Astrocyte (in vitro differentiated cells and primary cell): ENCODE measurements at regions not wholly inside any gene's neighbourhood (a gene's known extent, or its start where the extent isn't known, plus 50 kb on each side); places are given as distances from the start of the nearest gene placed in this dataset.
A peak's percentile ranks its signal among the peaks of the same experiment; 100 is the strongest.

ENCODE experiments used
- DNase-seq: peaks from one replicate; pipeline ENCODE4 v3.0.0-alpha.2; 2010; ENCODE audit warnings: low read depth
- FAIRE-seq: peaks from 2 replicates; lab custom pipeline; 2011; peaks lifted over from hg19 to GRCh38; lab: Jason Lieb, UNC
- H2AFZ ChIP-seq: 2 replicates; pipeline ENCODE4 v1.6.0; 2012; ENCODE audit warnings: low read depth, low read length, inconsistent platforms
- H3K27ac ChIP-seq: 2 replicates; pipeline ENCODE4 v1.5.1; 2011; ENCODE audit warnings: low read depth, low read length, inconsistent platforms
- H3K27me3 ChIP-seq: 2 replicates; pipeline ENCODE4 v1.6.0; 2011; ENCODE audit warnings: low read length, inconsistent platforms; ENCODE audit not compliant: insufficient read depth
- H3K36me3 ChIP-seq: 2 replicates; pipeline ENCODE4 v1.5.1; 2011; ENCODE audit warnings: low read length, inconsistent platforms; ENCODE audit not compliant: insufficient read depth
- H3K4me1 ChIP-seq: 2 replicates; pipeline ENCODE4 v1.5.1; 2011; ENCODE audit warnings: low read length, inconsistent platforms; ENCODE audit not compliant: insufficient read depth
- H3K4me2 ChIP-seq: 2 replicates; pipeline ENCODE4 v1.6.0; 2012; ENCODE audit warnings: low read length, inconsistent platforms
- H3K4me3 ChIP-seq: 2 replicates; pipeline ENCODE4 v1.5.1; 2011; ENCODE audit warnings: low read depth, mild to moderate bottlenecking, low read length, inconsistent platforms; ENCODE audit not compliant: insufficient read depth
- H3K79me2 ChIP-seq: 2 replicates; pipeline ENCODE4 v1.6.0; 2012; ENCODE audit warnings: mild to moderate bottlenecking, low read length, inconsistent platforms; ENCODE audit not compliant: insufficient read depth
- H3K9ac ChIP-seq: 2 replicates; pipeline ENCODE4 v1.6.0; 2012; ENCODE audit warnings: mild to moderate bottlenecking, low read length, inconsistent platforms
- H3K9me3 ChIP-seq: 2 replicates; pipeline ENCODE4 v1.5.1; 2012; ENCODE audit warnings: low read depth, mild to moderate bottlenecking, low read length, inconsistent platforms; ENCODE audit not compliant: insufficient read depth
- H4K20me1 ChIP-seq: 2 replicates; pipeline ENCODE4 v1.6.0; 2012; ENCODE audit warnings: low read length, inconsistent platforms; ENCODE audit not compliant: insufficient read depth
- H3K27ac Mint-ChIP-seq: one replicate; pipeline ENCODE4 v1.8.0; 2021; ENCODE audit warnings: mild to moderate bottlenecking, mixed read lengths; ENCODE audit not compliant: unreplicated experiment
- H3K27me3 Mint-ChIP-seq: one replicate; pipeline ENCODE4 v1.8.0; 2021; ENCODE audit warnings: low read depth, mixed read lengths; ENCODE audit not compliant: unreplicated experiment
- H3K36me3 Mint-ChIP-seq: one replicate; pipeline ENCODE4 v1.8.0; 2021; ENCODE audit warnings: low read depth, mixed read lengths; ENCODE audit not compliant: unreplicated experiment
- H3K4me1 Mint-ChIP-seq: one replicate; pipeline ENCODE4 v1.8.0; 2021; ENCODE audit warnings: low read depth, mixed read lengths; ENCODE audit not compliant: unreplicated experiment
- H3K4me3 Mint-ChIP-seq: one replicate; pipeline ENCODE4 v1.8.0; 2021; ENCODE audit warnings: mild to moderate bottlenecking, moderate library complexity, mixed read lengths; ENCODE audit not compliant: unreplicated experiment
- H3K9me3 Mint-ChIP-seq: one replicate; pipeline ENCODE4 v1.8.0; 2021; ENCODE audit warnings: mild to moderate bottlenecking, mixed read lengths; ENCODE audit not compliant: unreplicated experiment
- EZH2 ChIP-seq: IDR thresholded peaks from 2 replicates; pipeline ENCODE4 v1.6.1; 2012; ENCODE audit warnings: mild to moderate bottlenecking, low read length, inconsistent platforms; ENCODE audit not compliant: insufficient read depth
- TF ChIP-seq, protein P1 (sequence below): IDR thresholded peaks from 2 replicates; pipeline ENCODE4 v1.5.1; 2011; ENCODE audit warnings: low read depth, mild to moderate bottlenecking, inconsistent platforms, low read length, moderate library complexity; ENCODE audit not compliant: insufficient read depth

DNA sequence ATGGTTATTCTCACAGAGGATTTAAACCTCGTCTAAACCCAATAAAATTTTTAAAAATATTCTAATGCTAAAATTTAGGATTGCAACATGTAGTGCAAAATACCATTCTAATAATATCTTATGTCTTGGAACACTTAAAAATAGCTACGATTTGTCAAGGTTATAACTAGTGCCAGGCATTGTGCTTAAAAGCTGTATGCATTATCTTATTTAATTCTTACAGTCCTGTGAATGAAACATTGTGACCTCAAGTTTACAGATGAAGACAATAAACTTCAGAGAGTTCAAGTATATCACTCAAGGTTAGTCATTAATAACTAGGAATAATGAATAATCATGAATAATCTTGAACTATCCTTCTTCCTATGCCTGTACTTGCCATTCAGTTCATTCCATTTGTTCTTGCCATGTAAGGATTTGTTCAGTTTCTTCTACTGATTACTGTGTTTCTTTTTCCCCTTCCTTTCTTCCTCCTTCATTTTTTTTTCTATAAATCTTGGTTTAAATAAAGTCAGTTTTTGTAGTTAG, 897.6 kb upstream of the NR2F2 start:
- no peak for TF ChIP-seq EZH2
- TF ChIP-seq, protein P1, sequence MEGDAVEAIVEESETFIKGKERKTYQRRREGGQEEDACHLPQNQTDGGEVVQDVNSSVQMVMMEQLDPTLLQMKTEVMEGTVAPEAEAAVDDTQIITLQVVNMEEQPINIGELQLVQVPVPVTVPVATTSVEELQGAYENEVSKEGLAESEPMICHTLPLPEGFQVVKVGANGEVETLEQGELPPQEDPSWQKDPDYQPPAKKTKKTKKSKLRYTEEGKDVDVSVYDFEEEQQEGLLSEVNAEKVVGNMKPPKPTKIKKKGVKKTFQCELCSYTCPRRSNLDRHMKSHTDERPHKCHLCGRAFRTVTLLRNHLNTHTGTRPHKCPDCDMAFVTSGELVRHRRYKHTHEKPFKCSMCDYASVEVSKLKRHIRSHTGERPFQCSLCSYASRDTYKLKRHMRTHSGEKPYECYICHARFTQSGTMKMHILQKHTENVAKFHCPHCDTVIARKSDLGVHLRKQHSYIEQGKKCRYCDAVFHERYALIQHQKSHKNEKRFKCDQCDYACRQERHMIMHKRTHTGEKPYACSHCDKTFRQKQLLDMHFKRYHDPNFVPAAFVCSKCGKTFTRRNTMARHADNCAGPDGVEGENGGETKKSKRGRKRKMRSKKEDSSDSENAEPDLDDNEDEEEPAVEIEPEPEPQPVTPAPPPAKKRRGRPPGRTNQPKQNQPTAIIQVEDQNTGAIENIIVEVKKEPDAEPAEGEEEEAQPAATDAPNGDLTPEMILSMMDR = no peak
- Mint-ChIP-seq H3K36me3 (no peaks in the 10 kb centered on the region), H3K4me1 (peaks cover 9% of the 10 kb centered on the region), H3K9me3 (no peaks in the 10 kb centered on the region), H3K27me3 (no peaks in the 10 kb centered on the region), H3K27ac (no peak overlapping the region), H3K4me3 (no peak overlapping the region)
- no peak overlapping the region for H3K9ac ChIP-seq
- H2AFZ ChIP-seq = no peak overlapping the region
- no peak overlapping the region for H3K27ac ChIP-seq
- no peaks in the 10 kb centered on the region for H3K9me3 ChIP-seq
- H3K4me1 ChIP-seq = no peaks in the 10 kb centered on the region
- H4K20me1 ChIP-seq = no peaks in the 10 kb centered on the region
- no peaks in the 10 kb centered on the region for H3K79me2 ChIP-seq
- no peak for FAIRE-seq
- H3K4me2 ChIP-seq = no peak overlapping the region
- H3K36me3 ChIP-seq = no peaks in the 10 kb centered on the region
- no peak for DNase-seq
- H3K4me3 ChIP-seq = no peak overlapping the region
- H3K27me3 ChIP-seq = no peaks in the 10 kb centered on the region

DNA sequence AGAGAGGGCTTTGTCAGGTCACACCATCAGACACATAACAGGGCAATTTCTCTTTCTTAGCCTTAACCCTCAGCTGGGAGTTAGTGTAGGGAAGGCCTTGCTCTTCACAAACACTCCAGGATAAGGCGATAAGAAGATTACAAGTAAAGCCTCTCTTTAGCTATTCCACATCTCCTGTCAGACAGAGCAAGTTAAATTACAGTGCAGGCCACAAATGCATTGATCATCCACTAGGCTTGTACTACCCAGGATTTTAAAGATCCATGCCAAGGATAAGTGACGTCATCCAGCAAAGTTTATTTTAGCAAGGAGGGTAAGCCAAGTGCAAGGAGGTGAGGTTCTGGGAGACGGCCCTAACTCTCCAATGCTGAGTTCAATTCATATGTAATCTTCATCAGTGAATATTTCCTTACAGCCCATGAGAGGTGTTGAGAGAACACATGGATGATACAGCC, 890.6 kb upstream of the NR2F2 start:
- H3K4me3 ChIP-seq = no peak overlapping the region
- H3K27ac ChIP-seq = no peak overlapping the region
- H3K9me3 ChIP-seq = no peaks in the 10 kb centered on the region
- no peaks in the 10 kb centered on the region for H3K36me3 ChIP-seq
- H2AFZ ChIP-seq = no peak overlapping the region
- peak; percentile 73 for DNase-seq
- H4K20me1 ChIP-seq = no peaks in the 10 kb centered on the region
- Mint-ChIP-seq H3K27me3 (peaks cover 3% of the 10 kb centered on the region), H3K4me1 (no peaks in the 10 kb centered on the region), H3K36me3 (no peaks in the 10 kb centered on the region), H3K27ac (no peak overlapping the region), H3K4me3 (no peak overlapping the region), H3K9me3 (no peaks in the 10 kb centered on the region)
- no peak overlapping the region for H3K9ac ChIP-seq
- no peak for FAIRE-seq
- H3K27me3 ChIP-seq = no peaks in the 10 kb centered on the region
- H3K4me2 ChIP-seq = no peak overlapping the region
- no peaks in the 10 kb centered on the region for H3K79me2 ChIP-seq
- TF ChIP-seq EZH2 = no peak
- TF ChIP-seq, protein P1 = no peak
- no peaks in the 10 kb centered on the region for H3K4me1 ChIP-seq

DNA sequence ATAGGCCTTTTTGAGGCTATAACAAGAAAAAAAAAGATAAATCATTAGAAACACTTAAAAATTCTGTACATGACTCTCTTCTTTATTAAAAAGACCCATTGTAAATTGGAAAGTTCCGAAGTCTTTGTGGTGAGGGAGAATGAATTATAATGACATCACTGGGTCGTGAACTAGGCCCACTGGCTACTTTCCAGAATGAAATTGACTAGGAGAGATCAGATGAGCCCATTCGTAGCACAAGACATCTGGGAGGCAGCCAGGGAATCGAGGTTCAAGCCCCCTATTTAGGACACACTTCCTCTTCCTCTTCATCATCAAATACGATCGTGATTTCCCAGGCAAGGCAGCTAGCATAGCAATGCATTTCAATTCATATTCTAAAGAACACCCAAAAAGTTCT, 889.8 kb upstream of the NR2F2 start:
- Histone ChIP-seq H3K4me2 (no peak overlapping the region), H3K9ac (no peak overlapping the region), H3K27ac (no peak overlapping the region), H3K4me3 (no peak overlapping the region), H2AFZ (no peak overlapping the region), H3K27me3 (no peaks in the 10 kb centered on the region), H3K4me1 (no peaks in the 10 kb centered on the region), H3K79me2 (no peaks in the 10 kb centered on the region), H3K36me3 (no peaks in the 10 kb centered on the region), H3K9me3 (no peaks in the 10 kb centered on the region), H4K20me1 (no peaks in the 10 kb centered on the region)
- Mint-ChIP-seq H3K27ac (no peak overlapping the region), H3K4me3 (no peak overlapping the region), H3K9me3 (no peaks in the 10 kb centered on the region), H3K36me3 (no peaks in the 10 kb centered on the region), H3K4me1 (no peaks in the 10 kb centered on the region), H3K27me3 (peaks cover 3% of the 10 kb centered on the region)
- DNase-seq = no peak
- no peak for FAIRE-seq
- TF ChIP-seq, protein P1 = no peak
- TF ChIP-seq EZH2 = no peak
